ENCODE measurements at regions not wholly inside any gene's neighbourhood (a gene's known extent, or its start where the extent isn't known, plus 50 kb on each side); places are given as distances from the start of the nearest gene placed in this dataset.

DNA sequence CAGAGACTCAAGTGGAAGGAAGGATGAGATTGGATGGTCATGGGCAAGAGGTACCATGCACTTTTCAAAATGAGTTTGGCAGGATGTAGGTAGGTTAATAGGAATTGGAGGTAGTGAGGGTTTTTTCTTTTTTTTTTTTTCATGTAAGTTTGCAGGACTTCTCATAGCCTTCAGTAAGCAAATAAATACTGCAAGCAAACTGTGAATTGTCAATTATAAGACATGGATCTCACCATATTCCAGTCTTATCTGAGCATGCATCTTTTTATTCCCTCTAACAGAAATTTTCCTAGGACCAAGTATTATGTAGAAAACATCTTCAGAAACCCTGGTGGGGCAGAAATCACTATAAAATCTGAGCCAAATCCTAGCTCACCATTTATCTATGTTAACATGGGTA is 584.6 kb upstream of the CDH5 start:
- no peak for DNase-seq
- TF ChIP-seq CTCF (IDR thresholded peaks at IDR 0.05): no peak
- TF ChIP-seq POLR2A (IDR thresholded peaks at IDR 0.05): no peak
- no peak for TF ChIP-seq POLR2AphosphoS5 (IDR thresholded peaks at IDR 0.05)
- no peak for TF ChIP-seq EP300 (IDR thresholded peaks at IDR 0.05)
- peaks cover 0 to 23% (median 16%) of the 10 kb centered on the region in 4 donors for H3K4me1 ChIP-seq
- no peaks in the 10 kb centered on the region for H3K36me3 ChIP-seq
- no peaks in the 10 kb centered on the region for H3K9me3 ChIP-seq
- H3K27me3 ChIP-seq: no peaks in the 10 kb centered on the region
- intact Hi-C loops (cut with DNase I): no loop called here
- H3K4me3 ChIP-seq: no peak overlapping the region
- H3K27ac ChIP-seq: no peak overlapping the region

DNA sequence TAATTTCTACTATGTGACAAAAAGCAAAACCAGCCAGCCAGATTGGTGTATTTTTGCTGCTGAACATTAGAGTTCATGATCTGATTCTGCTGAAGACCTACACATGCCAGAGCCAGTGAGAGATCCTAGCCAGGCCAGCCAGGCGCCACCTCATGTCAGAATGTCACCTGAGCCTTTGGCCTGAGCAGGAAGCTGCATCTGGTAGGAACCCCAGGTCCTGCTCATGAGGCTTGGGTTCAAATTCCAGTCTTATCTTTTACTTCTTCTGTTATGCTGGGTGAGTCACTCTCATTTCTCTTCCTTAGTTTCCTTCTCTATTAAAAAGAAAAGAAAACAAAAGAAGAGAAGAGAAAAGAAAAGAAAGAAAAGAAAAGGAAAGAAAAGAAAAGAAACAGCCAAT is 585.1 kb upstream of the CDH5 start:
- Histone ChIP-seq H3K36me3 (no peaks in the 10 kb centered on the region), H3K9me3 (peaks cover 0 to 3% (median 0%) of the 10 kb centered on the region in 4 donors), H3K27me3 (no peaks in the 10 kb centered on the region), H3K27ac (no peak overlapping the region), H3K4me3 (no peak overlapping the region), H3K4me1 (peaks cover 0 to 18% (median 12%) of the 10 kb centered on the region in 4 donors)
- 74 to 89% methylated on average over 1 of the region's 1 CpG for WGBS, 2 donors
- TF ChIP-seq POLR2AphosphoS5 (IDR thresholded peaks at IDR 0.05) (no peak), EP300 (IDR thresholded peaks at IDR 0.05) (no peak), POLR2A (IDR thresholded peaks at IDR 0.05) (no peak), CTCF (IDR thresholded peaks at IDR 0.05) (no peak)
- no peak for DNase-seq
- intact Hi-C loops (cut with DNase I): no loop called here

DNA sequence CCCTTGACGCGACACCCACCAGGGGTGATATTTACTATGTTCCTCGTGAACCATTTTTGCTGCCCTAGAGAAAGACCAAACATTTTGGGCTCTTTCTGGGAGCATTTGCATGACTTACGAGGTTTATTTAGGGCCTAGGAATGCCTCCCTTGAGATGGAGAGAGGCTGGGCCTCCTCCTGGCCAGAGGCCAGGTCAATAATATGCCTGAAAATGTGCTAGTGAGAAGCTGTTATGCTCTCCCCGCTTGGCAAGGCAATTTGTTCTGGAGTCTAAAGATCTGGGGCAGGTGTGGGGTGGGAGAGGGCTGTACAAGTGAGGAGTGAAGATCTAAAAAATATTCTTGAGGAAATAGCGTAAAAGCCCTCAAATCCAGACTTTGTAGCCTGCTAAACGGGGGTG is 587.3 kb upstream of the CDH5 start:
- 84 to 87% methylated on average over 7 of the region's 7 CpGs for WGBS, 2 donors
- TF ChIP-seq POLR2AphosphoS5 (IDR thresholded peaks at IDR 0.05) (no peak), CTCF (IDR thresholded peaks at IDR 0.05) (no peak), POLR2A (IDR thresholded peaks at IDR 0.05) (no peak), EP300 (IDR thresholded peaks at IDR 0.05) (no peak)
- H3K36me3 ChIP-seq: no peaks in the 10 kb centered on the region

DNA sequence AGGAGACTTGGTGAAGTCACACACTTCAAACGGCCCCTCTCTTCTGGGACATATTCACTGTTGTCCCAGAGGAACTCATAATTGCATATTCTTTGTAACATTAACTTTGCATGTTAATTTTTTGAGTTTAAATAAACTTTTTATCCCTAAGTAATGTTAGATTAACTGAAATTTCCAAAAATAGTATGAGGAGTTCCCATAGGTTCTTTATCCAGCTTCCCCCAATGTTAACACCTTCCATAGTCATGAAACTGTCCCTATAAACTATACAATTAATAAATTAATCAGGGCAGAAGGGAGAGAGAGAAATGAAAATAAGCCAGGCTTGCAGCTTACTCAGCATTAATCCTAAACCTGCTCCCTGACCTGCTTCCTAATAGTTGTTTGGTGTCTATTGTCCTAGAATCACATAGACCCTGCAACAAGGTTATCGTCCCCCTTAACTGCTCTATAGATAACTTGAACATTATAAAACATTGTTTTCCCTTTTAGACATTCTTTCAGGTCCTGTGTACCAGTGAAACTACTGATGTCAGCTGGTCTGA is 589.8 kb upstream of the CDH5 start:
- 63 to 86% methylated on average over 2 of the region's 2 CpGs for WGBS, 2 donors
- H3K27ac ChIP-seq: no peak overlapping the region
- no peaks in the 10 kb centered on the region for H3K4me1 ChIP-seq
- intact Hi-C loops (cut with DNase I): no loop called here
- H3K36me3 ChIP-seq: no peaks in the 10 kb centered on the region
- DNase-seq: no peak
- peaks cover 0 to 3% (median 0%) of the 10 kb centered on the region in 4 donors for H3K9me3 ChIP-seq
- TF ChIP-seq POLR2AphosphoS5 (IDR thresholded peaks at IDR 0.05): no peak
- TF ChIP-seq CTCF (IDR thresholded peaks at IDR 0.05): no peak
- no peak for TF ChIP-seq POLR2A (IDR thresholded peaks at IDR 0.05)
- TF ChIP-seq EP300 (IDR thresholded peaks at IDR 0.05): no peak
- H3K4me3 ChIP-seq: no peak overlapping the region
- H3K27me3 ChIP-seq: no peaks in the 10 kb centered on the region

More for the DNA sequence above, 587.3 kb upstream of the CDH5 start:
- no peak for DNase-seq
- H3K4me1 ChIP-seq: peaks cover 0 to 17% (median 12%) of the 10 kb centered on the region in 4 donors
- no peaks in the 10 kb centered on the region for H3K27me3 ChIP-seq
- H3K9me3 ChIP-seq: peaks cover 0 to 3% (median 0%) of the 10 kb centered on the region in 4 donors
- H3K27ac ChIP-seq: no peak overlapping the region
- H3K4me3 ChIP-seq: no peak overlapping the region
- intact Hi-C loops (cut with DNase I): no loop called here

- Histone ChIP-seq H3K36me3 (no peaks in the 10 kb centered on the region), H3K27ac (no peak overlapping the region), H3K4me1 (no peaks in the 10 kb centered on the region), H3K27me3 (no peaks in the 10 kb centered on the region), H3K9me3 (peaks cover 0 to 3% (median under 1%) of the 10 kb centered on the region in 4 donors), H3K4me3 (no peak overlapping the region)
- 68 to 73% methylated on average over 4 of the region's 4 CpGs for WGBS, 2 donors
- intact Hi-C loops (cut with DNase I): no loop called here
- no peak for TF ChIP-seq CTCF (IDR thresholded peaks at IDR 0.05)
- no peak for TF ChIP-seq POLR2A (IDR thresholded peaks at IDR 0.05)
- TF ChIP-seq EP300 (IDR thresholded peaks at IDR 0.05): no peak
- no peak for TF ChIP-seq POLR2AphosphoS5 (IDR thresholded peaks at IDR 0.05)
- DNase-seq: no peak
Observed at GRCh38 chr16:65775829-65776228, 590.7 kb upstream of the CDH5 start.
